GM10266 (cell line): ENCODE measurements at regions not wholly inside any gene's neighbourhood (a gene's known extent, or its start where the extent isn't known, plus 50 kb on each side); places are given as distances from the start of the nearest gene placed in this dataset.

Source experiments
- DNase-seq: peaks from one replicate; pipeline ENCODE4 v3.0.0; 2012; ENCODE audit errors: extremely low spot score
- CTCF ChIP-seq: IDR thresholded peaks from 2 replicates; pipeline ENCODE4 v1.5.1; 2012; ENCODE audit warnings: mild to moderate bottlenecking, low read depth; ENCODE audit not compliant: control insufficient read depth, insufficient read depth; ENCODE audit errors: missing control alignments

GRCh38 chr5:58009754-58010153 is 450.1 kb downstream of the PLK2 start:
- no peak for DNase-seq
- TF ChIP-seq CTCF: no peak

- no peak for DNase-seq
- TF ChIP-seq CTCF: no peak
Measured at GRCh38 chr5:58002323-58002722, 457.6 kb downstream of the PLK2 start.

GRCh38 chr5:57993866-57994265 is 466.0 kb downstream of the PLK2 start:
- no peak for DNase-seq

GRCh38 chr5:57989378-57989777 is 470.5 kb downstream of the PLK2 start:
- no peak for DNase-seq
- no peak for TF ChIP-seq CTCF

More at GRCh38 chr5:57993866-57994265, 466.0 kb downstream of the PLK2 start:
- TF ChIP-seq CTCF: no peak

GRCh38 chr5:57988813-57989212 is 471.1 kb downstream of the PLK2 start:
- TF ChIP-seq CTCF: no peak
- no peak for DNase-seq

- TF ChIP-seq CTCF: no peak
- no peak for DNase-seq
Measured at GRCh38 chr5:57987552-57987951, 472.3 kb downstream of the PLK2 start.

GRCh38 chr5:57986761-57987341 is 473.0 kb downstream of the PLK2 start:
- no peak for DNase-seq

More at GRCh38 chr5:57986761-57987341, 473.0 kb downstream of the PLK2 start:
- TF ChIP-seq CTCF: no peak
